ENCODE measurements at regions not wholly inside any gene's neighbourhood (a gene's known extent, or its start where the extent isn't known, plus 50 kb on each side); places are given as distances from the start of the nearest gene placed in this dataset.

DNA sequence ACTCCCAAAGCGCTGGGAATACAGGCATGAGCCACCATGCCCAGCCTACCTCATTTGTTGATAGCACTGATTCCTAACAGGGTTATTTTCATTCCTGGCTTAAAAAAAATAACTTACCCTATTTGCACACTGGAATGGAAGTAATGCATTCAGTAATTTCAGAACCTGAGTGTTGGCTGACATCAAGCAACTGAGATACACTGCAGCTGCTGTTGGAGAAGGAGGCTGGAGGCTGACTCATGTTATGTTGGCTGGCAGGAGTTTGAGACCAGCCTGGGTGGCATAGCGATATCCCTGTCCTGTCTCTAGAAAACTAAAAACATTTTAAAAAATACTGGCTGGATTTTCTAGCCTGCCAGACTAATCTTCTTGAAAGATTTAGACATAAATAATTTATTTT, 385.1 kb upstream of the MEX3C start:
- no peaks in the 10 kb centered on the region for H3K27me3 ChIP-seq (ENCODE audit: insufficient read depth, low read length)
- intact Hi-C loops (cut with micrococcal nuclease): no loop called here
- CTCF ChIA-PET (ENCODE audit: partially characterized antibody): no interaction called here
- no peaks in the 10 kb centered on the region for H3K4me1 ChIP-seq (ENCODE audit: insufficient read depth, low read length)
- Mint-ChIP-seq H3K4me1 (no peaks in the 10 kb centered on the region), H3K4me3 (no peak overlapping the region), H3K36me3 (no peaks in the 10 kb centered on the region), H3K27me3 (peaks cover 1 to 5% of the 10 kb centered on the region in 2 donors), H3K9me3 (peaks cover 0 to 15% (median 2%) of the 10 kb centered on the region in 8 donors), H3K27ac (no peak overlapping the region)
- H3K4me3 ChIP-seq (ENCODE audit: low read length in 2 of 2): no peak overlapping the region
- H3K36me3 ChIP-seq (ENCODE audit: insufficient read depth, low read length): no peaks in the 10 kb centered on the region
- H3K27ac ChIP-seq (ENCODE audit: low read depth, low read length): no peak overlapping the region
- H3K9me3 ChIP-seq (ENCODE audit: control insufficient read depth in 1 of 2, low read length in 2 of 2): no peaks in the 10 kb centered on the region
- POLR2A ChIA-PET (ENCODE audit: partially characterized antibody): no interaction called here
- DNase-seq: no peak

DNA sequence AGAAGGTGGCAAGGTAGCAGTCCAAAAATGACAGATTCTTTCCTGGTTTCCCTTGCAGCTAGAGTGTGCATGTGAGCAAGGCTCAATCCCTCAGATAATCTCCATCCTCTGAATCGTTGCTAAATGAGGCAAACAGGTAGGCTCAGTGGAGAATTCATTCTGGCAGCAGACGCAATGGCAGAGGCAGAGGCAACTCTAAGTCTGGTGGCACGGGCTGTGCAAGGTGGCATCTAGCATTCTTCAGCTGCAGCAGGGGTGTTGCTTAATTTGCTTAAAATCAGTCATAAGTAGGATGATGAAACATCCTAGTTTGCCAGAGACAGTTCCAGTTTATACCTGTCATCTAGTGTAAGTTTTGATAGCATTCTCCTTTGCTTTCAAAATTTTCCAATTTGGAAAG, 391.1 kb upstream of the MEX3C start:
- no peaks in the 10 kb centered on the region for H3K36me3 Mint-ChIP-seq
- CTCF ChIA-PET (ENCODE audit: partially characterized antibody): no interaction called here
- H3K4me3 Mint-ChIP-seq: no peak overlapping the region
- Histone ChIP-seq H3K4me1 (ENCODE audit: insufficient read depth, low read length) (no peaks in the 10 kb centered on the region), H3K36me3 (ENCODE audit: insufficient read depth, low read length) (no peaks in the 10 kb centered on the region), H3K27ac (ENCODE audit: low read depth, low read length) (no peak overlapping the region), H3K27me3 (ENCODE audit: insufficient read depth, low read length) (no peaks in the 10 kb centered on the region), H3K4me3 (ENCODE audit: low read length in 2 of 2) (no peak overlapping the region), H3K9me3 (ENCODE audit: control insufficient read depth in 1 of 2, low read length in 2 of 2) (no peaks in the 10 kb centered on the region)
- no peaks in the 10 kb centered on the region for H3K4me1 Mint-ChIP-seq
- H3K9me3 Mint-ChIP-seq: peaks cover 0 to 4% (median 0%) of the 10 kb centered on the region in 8 donors
- H3K27ac Mint-ChIP-seq: no peak overlapping the region
- intact Hi-C loops (cut with micrococcal nuclease): no loop called here
- peaks cover 3 to 5% of the 10 kb centered on the region in 2 donors for H3K27me3 Mint-ChIP-seq
- POLR2A ChIA-PET (ENCODE audit: partially characterized antibody): no interaction called here
- no peak for DNase-seq

DNA sequence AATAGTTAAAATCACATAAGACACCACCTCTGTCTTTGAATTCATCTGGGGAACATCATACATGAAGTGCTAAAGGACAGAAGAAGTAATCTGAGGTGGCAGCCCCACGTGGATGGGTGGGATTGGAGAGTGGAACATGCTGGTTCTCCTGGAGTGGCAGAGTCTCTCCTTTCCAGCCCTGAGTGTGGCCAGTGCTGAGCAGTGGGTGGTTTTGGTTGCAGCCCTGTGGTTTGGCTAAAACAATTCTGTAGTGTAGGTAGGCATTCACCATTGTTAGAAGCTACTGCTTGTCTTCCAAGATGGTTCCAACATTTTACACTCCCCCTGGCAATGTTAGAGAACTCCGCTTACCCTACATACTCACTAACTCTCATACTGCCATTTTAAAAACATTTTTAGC, 396.4 kb upstream of the MEX3C start:
- Mint-ChIP-seq H3K4me1 (no peaks in the 10 kb centered on the region), H3K9me3 (peaks cover 0 to 6% (median 2%) of the 10 kb centered on the region in 8 donors), H3K4me3 (no peak overlapping the region), H3K27me3 (peaks cover 0 to 4% of the 10 kb centered on the region in 2 donors), H3K27ac (no peak overlapping the region), H3K36me3 (no peaks in the 10 kb centered on the region)
- Histone ChIP-seq H3K27me3 (ENCODE audit: insufficient read depth, low read length) (no peaks in the 10 kb centered on the region), H3K27ac (ENCODE audit: low read depth, low read length) (no peak overlapping the region), H3K9me3 (ENCODE audit: control insufficient read depth in 1 of 2, low read length in 2 of 2) (no peaks in the 10 kb centered on the region), H3K4me3 (ENCODE audit: low read length in 2 of 2) (no peak overlapping the region), H3K36me3 (ENCODE audit: insufficient read depth, low read length) (no peaks in the 10 kb centered on the region), H3K4me1 (ENCODE audit: insufficient read depth, low read length) (no peaks in the 10 kb centered on the region)
- intact Hi-C loops (cut with micrococcal nuclease): no loop called here
- DNase-seq: no peak
- CTCF ChIA-PET (ENCODE audit: partially characterized antibody): no interaction called here
- POLR2A ChIA-PET (ENCODE audit: partially characterized antibody): no interaction called here

DNA sequence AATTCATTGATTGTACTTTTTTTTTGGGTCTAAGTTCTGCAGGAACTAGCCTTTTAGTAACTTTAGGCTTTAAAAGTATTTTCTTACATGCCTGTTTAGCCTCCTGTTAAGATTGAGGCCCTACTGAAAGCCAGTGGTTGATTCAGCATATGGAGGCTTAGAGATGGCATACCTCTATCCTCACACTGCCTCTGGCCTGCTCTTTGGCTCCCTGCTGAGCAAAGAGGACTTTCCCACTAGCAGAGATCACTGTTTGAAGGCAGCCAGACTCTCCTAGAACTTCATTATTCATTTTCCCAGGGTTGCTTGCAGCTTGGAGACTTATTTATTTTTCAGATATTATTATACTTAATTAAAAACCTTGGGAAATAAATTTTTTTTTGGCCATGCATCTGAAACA, 405.6 kb upstream of the MEX3C start:
- no peaks in the 10 kb centered on the region for H3K4me1 Mint-ChIP-seq
- intact Hi-C loops (cut with micrococcal nuclease): no loop called here
- POLR2A ChIA-PET (ENCODE audit: partially characterized antibody): no interaction called here

GRCh38 chr18:51603551-51603950, 406.1 kb upstream of the MEX3C start:
- no peaks in the 10 kb centered on the region for H3K4me1 Mint-ChIP-seq
- no peaks in the 10 kb centered on the region for H3K36me3 Mint-ChIP-seq
- CTCF ChIA-PET (ENCODE audit: partially characterized antibody): no interaction called here
- Histone ChIP-seq H3K9me3 (ENCODE audit: control insufficient read depth in 1 of 2, low read length in 2 of 2) (no peaks in the 10 kb centered on the region), H3K4me1 (ENCODE audit: insufficient read depth, low read length) (no peaks in the 10 kb centered on the region), H3K36me3 (ENCODE audit: insufficient read depth, low read length) (no peaks in the 10 kb centered on the region), H3K4me3 (ENCODE audit: low read length in 2 of 2) (no peak overlapping the region), H3K27me3 (ENCODE audit: insufficient read depth, low read length) (no peaks in the 10 kb centered on the region), H3K27ac (ENCODE audit: low read depth, low read length) (no peak overlapping the region)
- no peak overlapping the region for H3K27ac Mint-ChIP-seq
- peaks cover 0 to 4% (median 0%) of the 10 kb centered on the region in 8 donors for H3K9me3 Mint-ChIP-seq
- POLR2A ChIA-PET (ENCODE audit: partially characterized antibody): no interaction called here
- peaks cover 0 to 3% of the 10 kb centered on the region in 2 donors for H3K27me3 Mint-ChIP-seq
- no peak for DNase-seq
- H3K4me3 Mint-ChIP-seq: no peak overlapping the region
- intact Hi-C loops (cut with micrococcal nuclease): no loop called here

More for the DNA sequence above, 405.6 kb upstream of the MEX3C start:
- no peaks in the 10 kb centered on the region for H3K36me3 ChIP-seq (ENCODE audit: insufficient read depth, low read length)
- no peak overlapping the region for H3K4me3 ChIP-seq (ENCODE audit: low read length in 2 of 2)
- H3K27me3 ChIP-seq (ENCODE audit: insufficient read depth, low read length): no peaks in the 10 kb centered on the region
- DNase-seq: no peak
- H3K36me3 Mint-ChIP-seq: no peaks in the 10 kb centered on the region
- H3K4me1 ChIP-seq (ENCODE audit: insufficient read depth, low read length): no peaks in the 10 kb centered on the region
- H3K27me3 Mint-ChIP-seq: peaks cover 0 to 3% of the 10 kb centered on the region in 2 donors
- H3K27ac Mint-ChIP-seq: no peak overlapping the region
- H3K27ac ChIP-seq (ENCODE audit: low read depth, low read length): no peak overlapping the region
- H3K4me3 Mint-ChIP-seq: no peak overlapping the region
- CTCF ChIA-PET (ENCODE audit: partially characterized antibody): no interaction called here
- H3K9me3 Mint-ChIP-seq: peaks cover 0 to 6% (median 0%) of the 10 kb centered on the region in 8 donors
- H3K9me3 ChIP-seq (ENCODE audit: control insufficient read depth in 1 of 2, low read length in 2 of 2): no peaks in the 10 kb centered on the region

DNA sequence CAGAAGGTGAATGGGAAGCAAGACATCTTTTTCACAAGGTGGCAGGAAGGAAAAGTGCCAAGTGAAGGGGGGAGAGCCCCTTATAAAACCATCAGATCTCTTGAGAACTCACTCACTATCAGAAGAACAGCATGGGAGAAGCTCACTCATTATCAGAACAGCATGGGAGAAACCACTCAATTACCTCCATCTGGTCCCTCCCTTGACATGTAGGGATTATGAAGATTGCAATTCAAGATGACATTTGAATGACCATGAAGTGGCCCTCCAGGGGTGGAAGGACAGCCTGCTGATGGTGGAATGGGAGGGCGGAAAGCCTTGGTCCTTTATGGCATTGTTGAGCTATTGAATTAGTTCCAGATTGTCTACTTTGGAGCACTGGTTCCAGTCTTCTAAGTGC, 413.0 kb upstream of the MEX3C start:
- intact Hi-C loops (cut with micrococcal nuclease): no loop called here
- CTCF ChIA-PET (ENCODE audit: partially characterized antibody): no interaction called here
- Histone ChIP-seq H3K27ac (ENCODE audit: low read depth, low read length) (no peak overlapping the region), H3K27me3 (ENCODE audit: insufficient read depth, low read length) (no peaks in the 10 kb centered on the region), H3K4me1 (ENCODE audit: insufficient read depth, low read length) (no peaks in the 10 kb centered on the region), H3K9me3 (ENCODE audit: control insufficient read depth in 1 of 2, low read length in 2 of 2) (no peaks in the 10 kb centered on the region), H3K4me3 (ENCODE audit: low read length in 2 of 2) (no peak overlapping the region), H3K36me3 (ENCODE audit: insufficient read depth, low read length) (no peaks in the 10 kb centered on the region)
- peaks cover 0 to 8% of the 10 kb centered on the region in 2 donors for H3K27me3 Mint-ChIP-seq
- no peaks in the 10 kb centered on the region for H3K4me1 Mint-ChIP-seq
- DNase-seq: no peak
- H3K36me3 Mint-ChIP-seq: no peaks in the 10 kb centered on the region
- peaks cover 0 to 5% (median 0%) of the 10 kb centered on the region in 8 donors for H3K9me3 Mint-ChIP-seq
- H3K27ac Mint-ChIP-seq: no peak overlapping the region
- H3K4me3 Mint-ChIP-seq: no peak overlapping the region
- POLR2A ChIA-PET (ENCODE audit: partially characterized antibody): no interaction called here

DNA sequence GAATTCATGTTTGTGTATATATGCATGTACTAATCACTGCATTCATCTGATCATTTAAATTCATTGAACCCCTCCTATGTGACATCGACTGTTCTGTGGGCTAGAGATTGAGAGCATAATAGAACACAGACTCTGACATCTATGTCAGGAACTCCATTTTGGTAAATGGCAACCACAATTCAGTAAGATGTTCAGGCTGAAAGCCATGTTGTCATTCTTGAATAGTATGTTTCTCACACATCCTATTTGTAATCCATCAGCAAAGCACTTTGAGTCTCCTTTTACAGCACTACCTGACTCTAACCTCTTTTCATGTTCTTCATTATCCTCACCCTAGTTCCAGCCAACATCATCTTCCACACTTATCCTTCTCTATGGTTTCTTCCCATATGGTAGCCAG, 413.8 kb upstream of the MEX3C start:
- H3K4me3 ChIP-seq (ENCODE audit: low read length in 2 of 2): no peak overlapping the region
- POLR2A ChIA-PET (ENCODE audit: partially characterized antibody): no interaction called here
- H3K4me3 Mint-ChIP-seq: no peak overlapping the region

DNA sequence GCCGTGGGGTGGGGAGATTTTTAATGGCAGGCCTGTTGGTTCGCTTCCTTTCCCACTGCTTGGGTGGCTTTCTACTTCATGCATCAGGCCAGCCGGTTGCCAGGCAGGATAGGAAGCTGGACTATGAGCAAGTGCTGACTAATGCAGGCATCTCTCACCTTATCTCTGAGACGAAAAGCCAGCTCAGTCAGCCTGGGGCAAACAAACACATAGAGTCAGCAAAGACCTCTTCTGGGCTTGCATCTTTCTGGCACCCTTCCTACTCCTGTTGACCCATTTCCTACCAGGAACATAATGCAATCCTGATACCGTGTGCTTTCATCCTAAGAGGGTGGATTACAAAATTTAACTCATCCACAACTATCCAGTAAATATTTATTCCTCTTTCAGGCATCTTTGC, 416.6 kb upstream of the MEX3C start:
- ChIA-PET POLR2A (ENCODE audit: partially characterized antibody) (no interaction called here), CTCF (ENCODE audit: partially characterized antibody) (no interaction called here)
- Histone ChIP-seq H3K4me1 (ENCODE audit: insufficient read depth, low read length) (no peaks in the 10 kb centered on the region), H3K27ac (ENCODE audit: low read depth, low read length) (no peak overlapping the region), H3K27me3 (ENCODE audit: insufficient read depth, low read length) (no peaks in the 10 kb centered on the region), H3K4me3 (ENCODE audit: low read length in 2 of 2) (no peak overlapping the region), H3K9me3 (ENCODE audit: control insufficient read depth in 1 of 2, low read length in 2 of 2) (no peaks in the 10 kb centered on the region), H3K36me3 (ENCODE audit: insufficient read depth, low read length) (no peaks in the 10 kb centered on the region)
- no peak for DNase-seq
- Mint-ChIP-seq H3K9me3 (peaks cover 0 to 5% (median 3%) of the 10 kb centered on the region in 8 donors), H3K4me1 (no peaks in the 10 kb centered on the region), H3K27ac (no peak overlapping the region), H3K4me3 (no peak overlapping the region), H3K27me3 (peaks cover 2 to 10% of the 10 kb centered on the region in 2 donors), H3K36me3 (no peaks in the 10 kb centered on the region)
- intact Hi-C loops (cut with micrococcal nuclease): no loop called here

More for the DNA sequence above, 413.8 kb upstream of the MEX3C start:
- DNase-seq: no peak
- CTCF ChIA-PET (ENCODE audit: partially characterized antibody): no interaction called here
- H3K27ac ChIP-seq (ENCODE audit: low read depth, low read length): no peak overlapping the region
- no peak overlapping the region for H3K27ac Mint-ChIP-seq
- no peaks in the 10 kb centered on the region for H3K9me3 ChIP-seq (ENCODE audit: control insufficient read depth in 1 of 2, low read length in 2 of 2)
- H3K4me1 ChIP-seq (ENCODE audit: insufficient read depth, low read length): no peaks in the 10 kb centered on the region
- no peaks in the 10 kb centered on the region for H3K4me1 Mint-ChIP-seq
- intact Hi-C loops (cut with micrococcal nuclease): no loop called here
- H3K27me3 ChIP-seq (ENCODE audit: insufficient read depth, low read length): no peaks in the 10 kb centered on the region
- peaks cover 0 to 10% of the 10 kb centered on the region in 2 donors for H3K27me3 Mint-ChIP-seq
- H3K9me3 Mint-ChIP-seq: peaks cover 0 to 5% (median 0%) of the 10 kb centered on the region in 8 donors
- no peaks in the 10 kb centered on the region for H3K36me3 Mint-ChIP-seq
- H3K36me3 ChIP-seq (ENCODE audit: insufficient read depth, low read length): no peaks in the 10 kb centered on the region
